ENCODE measurements at regions not wholly inside any gene's neighbourhood (a gene's known extent, or its start where the extent isn't known, plus 50 kb on each side); places are given as distances from the start of the nearest gene placed in this dataset.

DNA sequence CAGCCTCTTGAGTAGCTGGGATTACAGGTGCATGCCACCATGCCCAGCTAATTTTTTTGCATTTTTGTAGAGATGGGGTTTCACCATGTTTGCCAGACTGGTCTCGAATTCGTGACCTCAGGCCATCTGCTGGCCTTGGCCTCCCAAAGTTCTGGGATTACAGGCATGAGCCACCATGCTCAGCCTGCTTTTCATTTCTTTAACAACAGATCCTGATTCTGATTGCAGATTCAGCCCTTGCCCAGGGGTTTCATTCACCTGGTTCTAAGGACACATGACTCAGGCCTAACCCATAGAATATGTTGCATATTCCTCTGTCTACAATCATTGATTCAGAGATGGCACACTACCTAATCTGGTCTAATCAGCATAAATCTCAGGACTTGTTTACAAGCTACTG is 56.1 kb upstream of the CCDC112 start:
- no peak for TF ChIP-seq EZH2 (IDR thresholded peaks at IDR 0.05; ENCODE audit: insufficient read depth, low read length)
- TF ChIP-seq, protein P1, sequence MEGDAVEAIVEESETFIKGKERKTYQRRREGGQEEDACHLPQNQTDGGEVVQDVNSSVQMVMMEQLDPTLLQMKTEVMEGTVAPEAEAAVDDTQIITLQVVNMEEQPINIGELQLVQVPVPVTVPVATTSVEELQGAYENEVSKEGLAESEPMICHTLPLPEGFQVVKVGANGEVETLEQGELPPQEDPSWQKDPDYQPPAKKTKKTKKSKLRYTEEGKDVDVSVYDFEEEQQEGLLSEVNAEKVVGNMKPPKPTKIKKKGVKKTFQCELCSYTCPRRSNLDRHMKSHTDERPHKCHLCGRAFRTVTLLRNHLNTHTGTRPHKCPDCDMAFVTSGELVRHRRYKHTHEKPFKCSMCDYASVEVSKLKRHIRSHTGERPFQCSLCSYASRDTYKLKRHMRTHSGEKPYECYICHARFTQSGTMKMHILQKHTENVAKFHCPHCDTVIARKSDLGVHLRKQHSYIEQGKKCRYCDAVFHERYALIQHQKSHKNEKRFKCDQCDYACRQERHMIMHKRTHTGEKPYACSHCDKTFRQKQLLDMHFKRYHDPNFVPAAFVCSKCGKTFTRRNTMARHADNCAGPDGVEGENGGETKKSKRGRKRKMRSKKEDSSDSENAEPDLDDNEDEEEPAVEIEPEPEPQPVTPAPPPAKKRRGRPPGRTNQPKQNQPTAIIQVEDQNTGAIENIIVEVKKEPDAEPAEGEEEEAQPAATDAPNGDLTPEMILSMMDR (IDR thresholded peaks at IDR 0.05; ENCODE audit: insufficient read depth, low read depth, low read length), result no peak
